Heart right ventricle (tissue), 16 donors: ENCODE measurements at regions not wholly inside any gene's neighbourhood (a gene's known extent, or its start where the extent isn't known, plus 50 kb on each side); places are given as distances from the start of the nearest gene placed in this dataset.

ENCODE experiments used
- ATAC-seq, 8 donors: fragments of 200-7000 bp; cut with Tn5 transposase; one replicate each; pipeline ENCODE4 v1.9.1; 2020; ENCODE audit warnings: mild to moderate bottlenecking in 8 of 8, moderate library complexity in 8 of 8, moderate number of reproducible peaks in 1 of 8
- DNase-seq, 2 donors: peaks; one replicate each; pipeline ENCODE4 v3.0.0-alpha.2; 2020
- H3K27ac ChIP-seq, 10 donors: fragments of 200-600 bp; sonication (generic) in 2 of 10; one replicate each; pipeline versions ENCODE4 v1.5.0 to v1.8.0; 2020 to 2022; ENCODE audit warnings: mild to moderate bottlenecking in 3 of 10
- H3K27me3 ChIP-seq, 7 donors: fragments of 200-600 bp; one replicate each; pipeline ENCODE4 v1.8.0; 2021 to 2022; ENCODE audit warnings: mild to moderate bottlenecking in 2 of 7
- H3K36me3 ChIP-seq, 9 donors: fragments of 200-600 bp; sonication (generic) in 1 of 9; one replicate each; pipeline versions ENCODE4 v1.5.0 to v1.8.0; 2020 to 2022; ENCODE audit warnings: mild to moderate bottlenecking in 2 of 9
- H3K4me1 ChIP-seq, 9 donors: fragments of 200-600 bp; sonication (generic) in 1 of 9; one replicate each; pipeline versions ENCODE4 v1.5.0 to v1.8.0; 2020 to 2022; ENCODE audit warnings: mild to moderate bottlenecking in 4 of 9
- H3K4me3 ChIP-seq, 10 donors: fragments of 200-600 bp; sonication (generic) in 2 of 10; one replicate each; pipeline versions ENCODE4 v1.5.0 to v1.8.0; 2020 to 2022; ENCODE audit warnings: mild to moderate bottlenecking in 7 of 10, moderate library complexity in 2 of 10
- H3K9me3 ChIP-seq, 11 donors: fragments of 200-600 bp in 10 of 11; sonication (generic) in 2 of 11; one replicate each; pipeline versions ENCODE4 v1.5.0 to v1.8.0; 2013 to 2022; ENCODE audit warnings: mild to moderate bottlenecking in 2 of 11, control low read depth in 1 of 11, moderate library complexity in 1 of 11
- CTCF ChIP-seq, 9 donors: fragments of 200-600 bp; sonication (generic) in 2 of 9; IDR thresholded peaks; one replicate each; pipeline versions ENCODE4 v1.5.0 to v1.8.0; 2021 to 2022; ENCODE audit warnings: antibody characterized with exemption in 9 of 9, mild to moderate bottlenecking in 5 of 9, moderate library complexity in 1 of 9
- WGBS, 2 donors: extraction: QIAGEN DNeasy Blood & Tissue Kit; methylation state at CpG; one replicate each; pipeline ENCODE4 v1.1.7; 2013; ENCODE audit warnings: inconsistent platforms in 1 of 2; 5-methylcytosine and 5-hydroxymethylcytosine counted together
- intact Hi-C, 10 donors: fragments of 100-400 bp; cut with DNase I; formaldehyde crosslinking; loops; one replicate each; pipeline versions ENCODE4 v1.11.1 to v1.14.2; 2022
- donor health status: Arrhythmogenic right ventricular cardiomyopathy.
- donor health status: ischemic (EF 13 %, LVEDD 7.1; RV severe dilation, severe dysfunction).
- donor health status: healthy with polysubstance abuse.
- donor health status: DM: no; HTN: yes; CAD: no.
- donor health status: DM: no; HTN: no; CAD: no.
- donor health status: ischemic (EF 25% LVEDD 6.9; RV normal size, moderate dysfunction).
- donor health status: ischemic (EF 25% LVEDD 5.7; RV mildly dilated, moderate dysfunction).
- donor health status: healthy.
- donor health status: DM: yes; HTN: yes; CAD: no.
- donor health status: Ischemic cardiomyopathy.
- donor health status: ischemic (EF 35%, LVEDD 5.7; RV mildly dilated, moderate dysfunction).
- donor health status: nonischemic (EF 11% LVEDD 7.7; RV severe dilation, severe dysfunction).
- donor health status: DM: yes; HTN: yes; CAD: no.
- donor health status: PGD.
- donor health status: ischemic (EF 29% LVEDD 5.4; RV normal size, mild dysfunction).
- donor health status: nonischemic (EF 23%, LVEDD 6.1; RV moderate dilation, normal function).

- intact Hi-C loops: no loop called here
- Histone ChIP-seq H3K4me3 (no peak overlapping the region), H3K9me3 (no peaks in the 10 kb centered on the region), H3K27ac (no peak overlapping the region), H3K36me3 (no peaks in the 10 kb centered on the region), H3K27me3 (peaks cover 0 to 8% (median 0%) of the 10 kb centered on the region in 7 donors), H3K4me1 (peaks cover 0 to 5% (median 0%) of the 10 kb centered on the region in 9 donors)
- 62 to 65% methylated on average over 2 of the region's 2 CpGs for WGBS, 2 donors
- TF ChIP-seq CTCF (IDR thresholded peaks at IDR 0.05): no peak
- DNase-seq (no peak), ATAC-seq (no peak)
These were observed 200.7 kb downstream of the FAXC start for GRCh38 chr6:99148761-99149160.

- DNase-seq: no peak
- intact Hi-C loops: no loop called here
- Histone ChIP-seq H3K36me3 (no peaks in the 10 kb centered on the region), H3K27me3 (peaks cover 0 to 8% (median 0%) of the 10 kb centered on the region in 7 donors), H3K9me3 (no peaks in the 10 kb centered on the region), H3K4me1 (peaks cover 0 to 5% (median 0%) of the 10 kb centered on the region in 9 donors), H3K4me3 (no peak overlapping the region), H3K27ac (no peak overlapping the region)
- no peak for ATAC-seq
- 54 to 56% methylated on average over 2 of the region's 2 CpGs for WGBS, 2 donors
- no peak for TF ChIP-seq CTCF (IDR thresholded peaks at IDR 0.05)
These were observed 200.4 kb upstream of the FBXL4 start for GRCh38 chr6:99148111-99148510.

- DNase-seq (no peak), ATAC-seq (no peak)
- no peak for TF ChIP-seq CTCF (IDR thresholded peaks at IDR 0.05)
- H3K27me3 ChIP-seq: peaks cover 0 to 8% (median 0%) of the 10 kb centered on the region in 7 donors
- H3K27ac ChIP-seq: no peak overlapping the region
- H3K36me3 ChIP-seq: no peaks in the 10 kb centered on the region
- H3K9me3 ChIP-seq: no peaks in the 10 kb centered on the region
- peaks cover 0 to 5% (median 0%) of the 10 kb centered on the region in 9 donors for H3K4me1 ChIP-seq
- no peak overlapping the region for H3K4me3 ChIP-seq
- intact Hi-C loops: no loop called here
- 66 to 68% methylated on average over 5 of the region's 5 CpGs for WGBS, 2 donors
These were observed 199.5 kb upstream of the FBXL4 start for GRCh38 chr6:99147206-99147605.

- 74 to 77% methylated on average over 4 of the region's 4 CpGs for WGBS, 2 donors
- intact Hi-C loops: no loop called here
- Histone ChIP-seq H3K9me3 (no peaks in the 10 kb centered on the region), H3K27ac (no peak overlapping the region), H3K27me3 (peaks cover 0 to 6% (median 0%) of the 10 kb centered on the region in 7 donors), H3K4me3 (no peak overlapping the region), H3K36me3 (no peaks in the 10 kb centered on the region), H3K4me1 (peaks cover 0 to 5% (median 0%) of the 10 kb centered on the region in 9 donors)
- no peak for TF ChIP-seq CTCF (IDR thresholded peaks at IDR 0.05)
- ATAC-seq: no peak
- DNase-seq: no peak
These were observed 199.0 kb upstream of the FBXL4 start for GRCh38 chr6:99146711-99147110.
